ENCODE measurements at regions not wholly inside any gene's neighbourhood (a gene's known extent, or its start where the extent isn't known, plus 50 kb on each side); places are given as distances from the start of the nearest gene placed in this dataset.

GRCh38 chr1:14205066-14205465, 393.4 kb upstream of the KAZN start:
- TF ChIP-seq CTCF (IDR thresholded peaks at IDR 0.05), result no peak
- no peak for TF ChIP-seq ESRRA (CRISPR knock-in tag; IDR thresholded peaks at IDR 0.05; ENCODE audit: borderline replicate concordance)
- no peak for TF ChIP-seq PRDM15 (CRISPR knock-in tag; IDR thresholded peaks at IDR 0.05)
- TF ChIP-seq KAT7 (CRISPR knock-in tag; IDR thresholded peaks at IDR 0.05; ENCODE audit: borderline replicate concordance), result no peak
- TF ChIP-seq E2F1 (CRISPR knock-in tag; IDR thresholded peaks at IDR 0.05), result no peak
- TF ChIP-seq TP53 (CRISPR knock-in tag; IDR thresholded peaks at IDR 0.05), result no peak
- no peak for TF ChIP-seq TEAD4 (CRISPR knock-in tag; IDR thresholded peaks at IDR 0.05)
- TF ChIP-seq NR3C1 (CRISPR knock-in tag; conservative IDR thresholded peaks at IDR 0.05; ENCODE audit: low read depth), result no peak
- no peak for TF ChIP-seq MXD4 (CRISPR knock-in tag; IDR thresholded peaks at IDR 0.05; ENCODE audit: borderline replicate concordance)
- no peak for TF ChIP-seq ZNF512 (CRISPR knock-in tag; IDR thresholded peaks at IDR 0.05; ENCODE audit: borderline replicate concordance)
- no peak for TF ChIP-seq CREB1 (CRISPR knock-in tag; IDR thresholded peaks at IDR 0.05)
- TF ChIP-seq OVOL2 (CRISPR knock-in tag; IDR thresholded peaks at IDR 0.05; ENCODE audit: borderline replicate concordance), result no peak
- no peak for TF ChIP-seq GABPB1 (CRISPR knock-in tag; IDR thresholded peaks at IDR 0.05)
- no peak for TF ChIP-seq MYBL2 (CRISPR knock-in tag; IDR thresholded peaks at IDR 0.05)
